ENCODE measurements at regions not wholly inside any gene's neighbourhood (a gene's known extent, or its start where the extent isn't known, plus 50 kb on each side); places are given as distances from the start of the nearest gene placed in this dataset.

GRCh38 chr18:73119574-73119973 is 251.8 kb upstream of the NETO1 start:
- no peak for TF ChIP-seq CTCF (IDR thresholded peaks at IDR 0.05; ENCODE audit: low read depth, low read length)
- TF ChIP-seq EZH2phosphoT487 (IDR thresholded peaks at IDR 0.05; ENCODE audit: low read depth): no peak

All from OCI-LY3 (cell line).